ENCODE measurements at regions not wholly inside any gene's neighbourhood (a gene's known extent, or its start where the extent isn't known, plus 50 kb on each side); places are given as distances from the start of the nearest gene placed in this dataset.
"Not testable (repeated sequence)": the region's sequence is repeated elsewhere in the genome, so short reads cannot be mapped to it uniquely, and the experiment has no call there.

- TF ChIP-seq ZBTB33 (IDR thresholded peaks at IDR 0.05; ENCODE audit: extremely low read depth, insufficient replicate concordance, low read length) (no peak), ELF1 (IDR thresholded peaks at IDR 0.05; ENCODE audit: borderline replicate concordance, low read depth) (no peak), SIN3A (IDR thresholded peaks at IDR 0.05; ENCODE audit: low read depth) (no peak), JUND (IDR thresholded peaks at IDR 0.05) (no peak)
- TF ChIP-seq, protein P1, sequence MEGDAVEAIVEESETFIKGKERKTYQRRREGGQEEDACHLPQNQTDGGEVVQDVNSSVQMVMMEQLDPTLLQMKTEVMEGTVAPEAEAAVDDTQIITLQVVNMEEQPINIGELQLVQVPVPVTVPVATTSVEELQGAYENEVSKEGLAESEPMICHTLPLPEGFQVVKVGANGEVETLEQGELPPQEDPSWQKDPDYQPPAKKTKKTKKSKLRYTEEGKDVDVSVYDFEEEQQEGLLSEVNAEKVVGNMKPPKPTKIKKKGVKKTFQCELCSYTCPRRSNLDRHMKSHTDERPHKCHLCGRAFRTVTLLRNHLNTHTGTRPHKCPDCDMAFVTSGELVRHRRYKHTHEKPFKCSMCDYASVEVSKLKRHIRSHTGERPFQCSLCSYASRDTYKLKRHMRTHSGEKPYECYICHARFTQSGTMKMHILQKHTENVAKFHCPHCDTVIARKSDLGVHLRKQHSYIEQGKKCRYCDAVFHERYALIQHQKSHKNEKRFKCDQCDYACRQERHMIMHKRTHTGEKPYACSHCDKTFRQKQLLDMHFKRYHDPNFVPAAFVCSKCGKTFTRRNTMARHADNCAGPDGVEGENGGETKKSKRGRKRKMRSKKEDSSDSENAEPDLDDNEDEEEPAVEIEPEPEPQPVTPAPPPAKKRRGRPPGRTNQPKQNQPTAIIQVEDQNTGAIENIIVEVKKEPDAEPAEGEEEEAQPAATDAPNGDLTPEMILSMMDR (IDR thresholded peaks at IDR 0.05 in 2 of 3, conservative IDR thresholded peaks at IDR 0.05 in 1 of 3; ENCODE audit: borderline replicate concordance in 1 of 3, insufficient read depth in 1 of 3, low read depth in 2 of 3, low read length in 2 of 3): no peak
Observed at GRCh38 chr6:113067612-113068275, 720.6 kb downstream of the RFPL4B start (continued).

DNA sequence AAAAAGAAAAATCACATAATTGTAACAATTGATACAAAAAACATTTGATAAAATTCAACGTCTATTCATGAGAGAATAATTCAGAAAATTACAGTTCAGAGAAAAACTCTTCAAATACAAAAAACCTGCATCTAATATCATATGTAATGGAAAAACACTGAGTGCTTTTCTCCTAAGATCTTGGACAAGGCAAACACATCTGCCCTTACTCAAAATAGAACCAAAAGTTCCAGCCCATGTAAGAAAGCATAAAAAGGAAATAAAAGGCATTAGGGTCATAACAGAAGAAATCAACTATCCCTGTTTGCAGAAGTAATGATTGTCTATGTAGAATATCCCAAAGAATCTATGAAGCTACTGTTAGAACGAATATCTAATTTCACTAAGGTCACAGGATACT lies 721.4 kb downstream of the RFPL4B start:
- ChIA-PET RAD21 (ENCODE audit: low non-redundant PET in 1 of 2, low total read pairs in 2 of 2, uncharacterized antibody in 2 of 2, unreplicated experiment in 2 of 2) (no interaction called here), CTCF (no interaction called here), POLR2A (no interaction called here)
- DNase-seq (ENCODE audit: low read depth, low spot score): no peak
- H3K27ac ChIP-seq (ENCODE audit: low read depth, low read length): no peak overlapping the region
- no peaks in the 10 kb centered on the region for H4K20me1 ChIP-seq (ENCODE audit: insufficient read depth)
- H3K9me2 ChIP-seq (ENCODE audit: insufficient read depth): no peaks in the 10 kb centered on the region
- H3K4me2 ChIP-seq (ENCODE audit: low read length): no peak overlapping the region
- H3K4me1 ChIP-seq (ENCODE audit: control insufficient read depth in 1 of 2, insufficient read depth in 2 of 2, low read length in 2 of 2): peaks cover 0 to 8% of the 10 kb centered on the region in 2 experiments; a peak in 1 of 4 replicates
- H3K4me3 ChIP-seq (replicated peaks in 1 of 2; ENCODE audit: low read depth in 1 of 2, low read length in 2 of 2): no peak overlapping the region
- intact Hi-C loops (cut with micrococcal nuclease): no loop called here
- no peaks in the 10 kb centered on the region for H3K79me2 ChIP-seq (ENCODE audit: insufficient read depth, low read length)
- no peaks in the 10 kb centered on the region for H3K9me3 ChIP-seq (ENCODE audit: control insufficient read depth in 1 of 2, insufficient read depth in 1 of 2, low read depth in 1 of 2, low read length in 2 of 2)
- BruUV-seq (replicated peaks): no TSS peak
- no peaks in the 10 kb centered on the region for H3K27me3 ChIP-seq (ENCODE audit: insufficient read depth, low read length)
- H3K36me3 ChIP-seq (ENCODE audit: control insufficient read depth in 1 of 2, insufficient read depth in 2 of 2, low read length in 2 of 2): no peaks in the 10 kb centered on the region
- no peak for TF ChIP-seq EGR1 (IDR thresholded peaks at IDR 0.05; ENCODE audit: low read depth)
- TF ChIP-seq SP1 (IDR thresholded peaks at IDR 0.05; ENCODE audit: low read depth): no peak
- no peak for TF ChIP-seq EZH2phosphoT487 (IDR thresholded peaks at IDR 0.05; ENCODE audit: borderline replicate concordance)
- no peak for TF ChIP-seq MAX (IDR thresholded peaks at IDR 0.05)
- TF ChIP-seq POLR2AphosphoS5 (IDR thresholded peaks at IDR 0.05; ENCODE audit: low read depth, low read length): no peak
- H2AFZ ChIP-seq (ENCODE audit: low read depth, low read length, poor library complexity, severe bottlenecking): no peak overlapping the region
- ATAC-seq: no peak
- H3K9ac ChIP-seq (ENCODE audit: low read length): no peak overlapping the region

DNA sequence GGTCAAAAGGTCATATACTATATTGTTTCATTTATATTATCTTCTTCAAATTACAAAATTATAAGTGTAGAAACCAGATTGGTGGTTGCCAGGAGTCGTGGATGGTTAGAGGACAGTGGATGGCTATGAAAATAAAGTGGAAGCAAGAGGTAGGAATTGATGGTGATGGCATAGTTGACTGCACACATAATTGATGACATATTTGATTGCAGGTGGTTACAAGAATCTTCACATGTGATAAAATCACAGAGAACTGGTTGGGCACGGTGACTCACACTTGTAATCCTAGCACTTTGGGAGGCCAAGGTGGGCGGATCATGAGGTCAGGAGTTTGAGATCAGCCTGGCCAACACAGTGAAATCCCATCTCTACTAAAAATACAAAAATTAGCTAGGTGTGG lies 723.6 kb downstream of the RFPL4B start:
- H3K9me3 ChIP-seq (ENCODE audit: control insufficient read depth in 1 of 2, insufficient read depth in 1 of 2, low read depth in 1 of 2, low read length in 2 of 2); H3K4me2 ChIP-seq (ENCODE audit: low read length); POLR2A ChIA-PET; H3K4me3 ChIP-seq (replicated peaks in 1 of 2; ENCODE audit: low read depth in 1 of 2, low read length in 2 of 2); CTCF ChIA-PET; H3K36me3 ChIP-seq (ENCODE audit: control insufficient read depth in 1 of 2, insufficient read depth in 2 of 2, low read length in 2 of 2); H2AFZ ChIP-seq (ENCODE audit: low read depth, low read length, poor library complexity, severe bottlenecking); ATAC-seq; H3K9me2 ChIP-seq (ENCODE audit: insufficient read depth); H4K20me1 ChIP-seq (ENCODE audit: insufficient read depth); intact Hi-C loops (cut with micrococcal nuclease); H3K9ac ChIP-seq (ENCODE audit: low read length); H3K79me2 ChIP-seq (ENCODE audit: insufficient read depth, low read length); H3K27ac ChIP-seq (ENCODE audit: low read depth, low read length); RAD21 ChIA-PET (ENCODE audit: low non-redundant PET in 1 of 2, low total read pairs in 2 of 2, uncharacterized antibody in 2 of 2, unreplicated experiment in 2 of 2); BruUV-seq (replicated peaks); H3K27me3 ChIP-seq (ENCODE audit: insufficient read depth, low read length): not testable (repeated sequence)
- peaks cover 0 to 11% of the 10 kb centered on the region in 2 experiments; a peak in 1 of 4 replicates for H3K4me1 ChIP-seq (ENCODE audit: control insufficient read depth in 1 of 2, insufficient read depth in 2 of 2, low read length in 2 of 2)
- peak; percentile 3 for DNase-seq (ENCODE audit: low read depth, low spot score)
